ENCODE measurements at regions not wholly inside any gene's neighbourhood (a gene's known extent, or its start where the extent isn't known, plus 50 kb on each side); places are given as distances from the start of the nearest gene placed in this dataset.

DNA sequence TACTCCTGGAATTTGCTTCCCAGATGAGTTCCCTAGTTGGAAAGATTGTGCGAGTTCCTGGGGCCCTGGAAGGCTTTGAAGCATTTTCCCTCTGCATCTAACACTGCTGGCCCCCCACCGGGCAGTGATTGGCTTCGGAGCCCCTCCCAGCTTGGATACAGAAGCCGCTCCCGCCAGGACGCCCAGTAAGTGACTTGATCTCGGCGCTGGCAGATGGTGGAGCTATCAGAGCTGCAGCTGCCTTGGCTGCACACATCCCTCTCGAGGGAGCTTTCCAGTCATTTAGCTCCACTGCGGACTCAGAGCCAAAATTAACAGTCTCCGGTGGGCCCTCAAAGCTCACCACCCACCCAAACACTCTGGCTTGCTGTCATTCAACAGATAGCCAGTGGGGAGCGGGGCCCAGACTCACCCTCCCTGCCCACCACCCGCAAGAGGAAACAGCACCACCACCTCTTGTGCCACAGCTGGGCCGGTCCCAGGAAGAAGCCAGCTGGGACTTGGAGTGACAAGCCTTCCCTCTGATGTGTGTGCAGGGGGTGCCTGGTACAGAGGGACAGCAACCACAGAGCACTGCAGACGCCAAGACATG is 162.3 kb downstream of the TRIM29 start:
- H3K27me3 Mint-ChIP-seq (ENCODE audit: insufficient read depth, unreplicated experiment): peaks cover 3% of the 10 kb centered on the region
- Histone ChIP-seq H3K4me3 (ENCODE audit: low read depth, low read length) (no peak overlapping the region), H3K4me1 (peaks cover 13% of the 10 kb centered on the region), H3K27me3 (replicated peaks; ENCODE audit: control insufficient read depth, insufficient read depth, low read length) (no peaks in the 10 kb centered on the region), H3K9me3 (no peaks in the 10 kb centered on the region), H3K36me3 (ENCODE audit: control insufficient read depth, insufficient read depth, low read length) (no peaks in the 10 kb centered on the region)
- intact Hi-C loops (cut with micrococcal nuclease; ENCODE audit: unreplicated experiment): no loop called here
- DNase-seq: no peak
- no peaks in the 10 kb centered on the region for H3K9me3 Mint-ChIP-seq (ENCODE audit: unreplicated experiment)
- ChIA-PET CTCF (no interaction called here), POLR2A (no interaction called here)
- TF ChIP-seq, protein P1, sequence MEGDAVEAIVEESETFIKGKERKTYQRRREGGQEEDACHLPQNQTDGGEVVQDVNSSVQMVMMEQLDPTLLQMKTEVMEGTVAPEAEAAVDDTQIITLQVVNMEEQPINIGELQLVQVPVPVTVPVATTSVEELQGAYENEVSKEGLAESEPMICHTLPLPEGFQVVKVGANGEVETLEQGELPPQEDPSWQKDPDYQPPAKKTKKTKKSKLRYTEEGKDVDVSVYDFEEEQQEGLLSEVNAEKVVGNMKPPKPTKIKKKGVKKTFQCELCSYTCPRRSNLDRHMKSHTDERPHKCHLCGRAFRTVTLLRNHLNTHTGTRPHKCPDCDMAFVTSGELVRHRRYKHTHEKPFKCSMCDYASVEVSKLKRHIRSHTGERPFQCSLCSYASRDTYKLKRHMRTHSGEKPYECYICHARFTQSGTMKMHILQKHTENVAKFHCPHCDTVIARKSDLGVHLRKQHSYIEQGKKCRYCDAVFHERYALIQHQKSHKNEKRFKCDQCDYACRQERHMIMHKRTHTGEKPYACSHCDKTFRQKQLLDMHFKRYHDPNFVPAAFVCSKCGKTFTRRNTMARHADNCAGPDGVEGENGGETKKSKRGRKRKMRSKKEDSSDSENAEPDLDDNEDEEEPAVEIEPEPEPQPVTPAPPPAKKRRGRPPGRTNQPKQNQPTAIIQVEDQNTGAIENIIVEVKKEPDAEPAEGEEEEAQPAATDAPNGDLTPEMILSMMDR (IDR thresholded peaks at IDR 0.05; ENCODE audit: insufficient read depth in 1 of 2, low read depth in 1 of 2, low read length in 1 of 2, severe bottlenecking in 1 of 2, unreplicated experiment in 1 of 2): no peak
- no peak overlapping the region for H3K4me3 Mint-ChIP-seq (ENCODE audit: unreplicated experiment)
- BruUV-seq (replicated peaks): no TSS peak
- no peak overlapping the region for H3K27ac Mint-ChIP-seq (ENCODE audit: unreplicated experiment)
- peaks cover 12% of the 10 kb centered on the region for H3K4me1 Mint-ChIP-seq (ENCODE audit: low read depth, unreplicated experiment)
- no peaks in the 10 kb centered on the region for H3K36me3 Mint-ChIP-seq (ENCODE audit: insufficient read depth, unreplicated experiment)

DNA sequence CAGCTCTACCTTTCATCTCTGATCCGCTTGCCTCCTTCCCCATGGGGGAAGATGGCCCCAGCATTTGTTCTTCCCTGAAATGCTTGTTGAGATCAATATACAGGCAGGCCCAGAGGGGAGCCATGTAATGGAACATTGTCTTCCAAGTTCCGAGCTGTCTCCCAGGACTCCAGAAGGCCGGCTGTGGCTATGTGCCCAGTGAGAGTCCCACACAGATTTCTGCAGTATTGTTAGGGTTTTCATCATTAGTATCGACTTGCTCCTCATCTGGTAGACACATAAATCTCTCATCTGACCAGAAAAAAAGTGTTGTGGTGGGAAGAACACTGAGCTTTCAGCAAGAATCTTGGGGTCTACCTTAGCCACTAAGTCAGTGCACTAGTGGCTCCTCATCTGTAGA is 163.4 kb downstream of the TRIM29 start:
- TF ChIP-seq, protein P1 (IDR thresholded peaks at IDR 0.05; ENCODE audit: insufficient read depth in 1 of 2, low read depth in 1 of 2, low read length in 1 of 2, severe bottlenecking in 1 of 2, unreplicated experiment in 1 of 2): no peak
- Histone ChIP-seq H3K9me3 (no peaks in the 10 kb centered on the region), H3K4me3 (ENCODE audit: low read depth, low read length) (no peak overlapping the region), H3K4me1 (peaks cover 13% of the 10 kb centered on the region), H3K27me3 (replicated peaks; ENCODE audit: control insufficient read depth, insufficient read depth, low read length) (no peaks in the 10 kb centered on the region), H3K36me3 (ENCODE audit: control insufficient read depth, insufficient read depth, low read length) (no peaks in the 10 kb centered on the region)
- H3K4me3 Mint-ChIP-seq (ENCODE audit: unreplicated experiment): no peak overlapping the region
- H3K27me3 Mint-ChIP-seq (ENCODE audit: insufficient read depth, unreplicated experiment): no peaks in the 10 kb centered on the region
- H3K9me3 Mint-ChIP-seq (ENCODE audit: unreplicated experiment): no peaks in the 10 kb centered on the region
- intact Hi-C loops (cut with micrococcal nuclease; ENCODE audit: unreplicated experiment): no loop called here
- BruUV-seq (replicated peaks): no TSS peak
- H3K4me1 Mint-ChIP-seq (ENCODE audit: low read depth, unreplicated experiment): peaks cover 12% of the 10 kb centered on the region
- H3K27ac Mint-ChIP-seq (ENCODE audit: unreplicated experiment): no peak overlapping the region
- CTCF ChIA-PET: interaction anchor here (1.1 kb wide), 1 partner anchor 19 kb away, joined by 3 read pairs; no protein-coding TSS in a partner anchor
- no peak for DNase-seq
- POLR2A ChIA-PET: no interaction called here
- no peaks in the 10 kb centered on the region for H3K36me3 Mint-ChIP-seq (ENCODE audit: insufficient read depth, unreplicated experiment)

DNA sequence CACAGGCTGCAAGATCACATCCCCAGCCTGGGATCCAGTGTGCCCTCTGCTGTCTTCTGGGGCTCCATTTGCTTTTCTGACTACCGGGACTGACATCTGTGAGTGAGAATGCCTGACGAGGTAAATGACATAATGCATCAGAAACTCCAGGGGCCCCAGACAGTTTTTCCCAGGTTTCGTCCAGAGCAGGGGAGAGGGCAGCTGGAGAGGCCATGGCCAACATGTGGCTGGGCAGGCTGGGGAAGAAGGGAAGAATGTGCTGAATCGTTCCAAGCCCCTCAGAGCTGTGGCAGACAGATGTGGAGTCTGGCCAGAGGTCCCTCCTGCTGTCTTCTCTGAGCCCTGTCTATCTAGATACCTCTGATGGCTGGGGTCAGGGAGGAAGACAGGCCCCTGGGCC is 163.9 kb downstream of the TRIM29 start:
- H3K27ac Mint-ChIP-seq (ENCODE audit: unreplicated experiment): no peak overlapping the region
- no peak overlapping the region for H3K4me3 Mint-ChIP-seq (ENCODE audit: unreplicated experiment)
- POLR2A ChIA-PET: no interaction called here
- BruUV-seq (replicated peaks): no TSS peak
- intact Hi-C loops (cut with micrococcal nuclease; ENCODE audit: unreplicated experiment): no loop called here
- H3K36me3 Mint-ChIP-seq (ENCODE audit: insufficient read depth, unreplicated experiment): no peaks in the 10 kb centered on the region
- CTCF ChIA-PET: interaction anchor here (1.1 kb wide), 1 partner anchor 20 kb away, joined by 3 read pairs; no protein-coding TSS in a partner anchor
- TF ChIP-seq, protein P1 (IDR thresholded peaks at IDR 0.05; ENCODE audit: insufficient read depth in 1 of 2, low read depth in 1 of 2, low read length in 1 of 2, severe bottlenecking in 1 of 2, unreplicated experiment in 1 of 2): no peak
- peaks cover 12% of the 10 kb centered on the region for H3K4me1 Mint-ChIP-seq (ENCODE audit: low read depth, unreplicated experiment)
- H3K4me3 ChIP-seq (ENCODE audit: low read depth, low read length): no peak overlapping the region
- peaks cover 13% of the 10 kb centered on the region for H3K4me1 ChIP-seq
- DNase-seq: no peak
- H3K9me3 ChIP-seq: no peaks in the 10 kb centered on the region
- H3K27me3 ChIP-seq (replicated peaks; ENCODE audit: control insufficient read depth, insufficient read depth, low read length): no peaks in the 10 kb centered on the region
- H3K36me3 ChIP-seq (ENCODE audit: control insufficient read depth, insufficient read depth, low read length): no peaks in the 10 kb centered on the region
- no peaks in the 10 kb centered on the region for H3K27me3 Mint-ChIP-seq (ENCODE audit: insufficient read depth, unreplicated experiment)
- no peaks in the 10 kb centered on the region for H3K9me3 Mint-ChIP-seq (ENCODE audit: unreplicated experiment)

Measured in Caco-2 (cell line).